Spinal cord (tissue), 9 donors: ENCODE measurements at regions not wholly inside any gene's neighbourhood (a gene's known extent, or its start where the extent isn't known, plus 50 kb on each side); places are given as distances from the start of the nearest gene placed in this dataset.
"Not testable (repeated sequence)": the region's sequence is repeated elsewhere in the genome, so short reads cannot be mapped to it uniquely, and the experiment has no call there.

Experiments used
- DNase-seq, 6 donors: peaks; one replicate each; pipeline versions ENCODE4 v3.0.0 to v3.0.0-alpha.2; 2013 to 2015; ENCODE audit warnings: low spot score in 6 of 6, low read depth in 4 of 6
- H3K27ac ChIP-seq: one replicate; pipeline ENCODE4 v1.5.1; 2013; ENCODE audit warnings: low read depth, low read length, control low read depth
- H3K27me3 ChIP-seq: one replicate; pipeline ENCODE4 v1.6.1; 2013; ENCODE audit warnings: low read length; ENCODE audit not compliant: control insufficient read depth, insufficient read depth
- H3K36me3 ChIP-seq: one replicate; pipeline ENCODE4 v1.6.1; 2013; ENCODE audit warnings: low read length; ENCODE audit not compliant: control insufficient read depth, insufficient read depth
- H3K4me1 ChIP-seq: one replicate; pipeline ENCODE4 v1.6.1; 2013; ENCODE audit warnings: low read length; ENCODE audit not compliant: control insufficient read depth, insufficient read depth
- H3K4me3 ChIP-seq: one replicate; pipeline ENCODE4 v1.5.1; 2013; ENCODE audit warnings: low read depth, low read length, control low read depth
- H3K9me3 ChIP-seq: one replicate; pipeline ENCODE4 v1.6.1; 2013; ENCODE audit warnings: low read length; ENCODE audit not compliant: control insufficient read depth, insufficient read depth
- WGBS: methylation state at CpG from one replicate; pipeline ENCODE4 v1.1.5; 2013; ENCODE audit warnings: missing lambda C conversion rate; ENCODE audit not compliant: insufficient coverage; 5-methylcytosine and 5-hydroxymethylcytosine counted together
- donor health status: healthy.

DNA sequence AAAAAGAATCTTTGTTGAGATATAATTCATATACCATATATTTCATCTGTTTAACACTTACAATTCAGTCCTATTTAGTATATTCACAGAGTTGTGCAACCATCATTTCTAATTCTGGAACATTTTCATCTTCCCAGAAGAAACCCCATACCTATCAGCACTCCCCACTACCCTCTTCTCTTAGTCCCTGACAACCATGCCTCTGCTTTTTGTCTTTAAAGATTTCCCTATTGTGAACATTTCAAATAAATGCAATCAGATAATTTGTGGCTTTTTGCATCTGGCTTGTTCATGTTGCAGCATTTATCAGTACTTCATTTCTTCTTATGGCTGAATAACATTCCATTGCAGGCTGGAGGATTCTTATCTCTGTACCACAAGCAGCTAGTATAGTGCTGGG is 305.9 kb upstream of the MEX3C start:
- Histone ChIP-seq H3K27ac (no peak overlapping the region), H3K36me3 (no peaks in the 10 kb centered on the region), H3K9me3 (peaks cover 1% of the 10 kb centered on the region), H3K27me3 (no peaks in the 10 kb centered on the region), H3K4me1 (no peaks in the 10 kb centered on the region), H3K4me3 (no peak overlapping the region)
- no peak for DNase-seq

DNA sequence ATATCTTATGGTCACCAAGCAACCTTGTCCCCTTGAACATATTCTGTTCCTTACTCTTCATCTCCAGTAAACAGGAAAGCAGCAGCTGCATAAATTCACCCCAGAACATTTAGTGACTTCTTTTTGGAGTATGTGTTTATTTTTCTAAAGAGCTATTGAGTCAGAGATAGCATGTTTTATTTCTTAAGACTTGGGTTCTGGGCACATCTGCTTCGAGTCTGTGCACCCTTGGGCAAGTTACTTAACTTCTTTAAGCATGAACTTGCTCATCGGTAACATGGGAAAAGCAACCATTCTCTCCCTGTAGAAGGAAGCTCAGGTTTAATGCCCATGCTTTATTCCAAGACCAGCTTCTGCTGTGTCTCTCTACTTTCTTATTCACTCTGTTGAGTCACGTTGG is 309.3 kb upstream of the MEX3C start:
- Histone ChIP-seq H3K27ac (no peak overlapping the region), H3K4me1 (no peaks in the 10 kb centered on the region), H3K4me3 (no peak overlapping the region), H3K27me3 (no peaks in the 10 kb centered on the region), H3K36me3 (no peaks in the 10 kb centered on the region), H3K9me3 (peaks cover under 1% of the 10 kb centered on the region)
- no peak for DNase-seq
- WGBS, result 87% methylated on average over 3 of the region's 3 CpGs

DNA sequence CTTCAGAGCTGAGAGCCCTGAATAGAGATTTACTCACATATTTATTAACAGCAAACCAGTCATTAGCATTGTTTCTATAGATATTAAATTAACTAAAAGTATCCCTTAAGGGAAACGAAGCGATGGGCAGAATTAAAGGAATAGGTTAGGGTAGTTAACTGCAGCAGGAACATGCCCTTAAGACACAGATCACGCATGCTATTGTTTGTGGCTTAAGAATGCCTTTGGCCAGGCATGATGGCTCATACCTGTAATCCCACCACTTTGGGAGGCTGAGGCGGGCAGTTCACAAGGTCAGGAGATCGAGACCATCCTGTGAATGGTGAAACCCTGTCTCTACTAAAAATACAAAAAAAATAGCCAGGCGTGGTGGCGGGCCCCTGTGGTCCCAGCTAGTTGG is 310.9 kb upstream of the MEX3C start:
- not testable (repeated sequence) for DNase-seq, H3K27ac ChIP-seq, H3K4me3 ChIP-seq, H3K9me3 ChIP-seq, H3K36me3 ChIP-seq, H3K4me1 ChIP-seq, H3K27me3 ChIP-seq
- 100% methylated on average over 3 of the region's 7 CpGs for WGBS

DNA sequence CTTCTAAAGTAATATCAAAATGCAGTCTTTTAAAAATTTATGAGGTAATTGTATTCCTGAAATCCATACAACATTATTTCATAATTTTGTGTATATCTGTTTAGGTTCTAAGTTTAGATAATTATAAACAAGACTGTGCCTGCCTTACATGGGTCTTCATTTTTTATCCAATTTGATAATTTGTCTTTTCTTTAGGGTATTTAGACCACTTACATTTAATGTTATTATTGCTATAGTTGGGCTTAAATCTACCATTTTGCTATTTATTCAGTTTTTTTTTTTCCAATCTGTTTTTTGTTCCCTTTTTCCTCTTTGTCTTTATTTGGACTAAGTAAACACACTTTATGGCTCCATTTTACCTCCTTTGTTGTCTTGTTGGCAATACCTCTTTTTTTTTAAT is 312.5 kb upstream of the MEX3C start:
- no peak for DNase-seq
- Histone ChIP-seq H3K4me3 (no peak overlapping the region), H3K27me3 (no peaks in the 10 kb centered on the region), H3K27ac (no peak overlapping the region), H3K4me1 (no peaks in the 10 kb centered on the region), H3K9me3 (no peaks in the 10 kb centered on the region), H3K36me3 (no peaks in the 10 kb centered on the region)

DNA sequence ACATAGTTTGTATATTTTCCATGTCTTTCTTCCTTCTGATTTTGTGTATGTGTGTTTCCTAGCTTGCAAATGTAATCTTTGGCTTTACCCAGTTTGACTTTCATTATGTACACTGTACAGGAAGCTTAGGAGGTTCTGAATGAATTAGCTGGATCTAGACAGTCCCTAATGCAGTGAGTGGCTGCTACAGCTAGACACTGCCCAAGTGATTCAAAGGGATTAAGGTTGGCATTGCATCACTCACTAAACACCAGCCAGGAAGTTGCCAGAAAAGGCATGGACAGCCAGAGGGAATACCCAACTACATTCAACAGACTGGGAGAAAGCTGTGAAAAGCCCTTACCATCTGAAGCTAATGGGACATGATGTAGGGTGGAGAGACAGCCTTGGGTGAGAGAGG is 316.0 kb upstream of the MEX3C start:
- H3K27ac ChIP-seq, result no peak overlapping the region
- peak in 1 of 6 donors; percentile 18 for DNase-seq
- no peak overlapping the region for H3K4me3 ChIP-seq
- H3K27me3 ChIP-seq, result no peaks in the 10 kb centered on the region
- peaks cover 2% of the 10 kb centered on the region for H3K9me3 ChIP-seq
- no peaks in the 10 kb centered on the region for H3K36me3 ChIP-seq
- H3K4me1 ChIP-seq, result no peaks in the 10 kb centered on the region

DNA sequence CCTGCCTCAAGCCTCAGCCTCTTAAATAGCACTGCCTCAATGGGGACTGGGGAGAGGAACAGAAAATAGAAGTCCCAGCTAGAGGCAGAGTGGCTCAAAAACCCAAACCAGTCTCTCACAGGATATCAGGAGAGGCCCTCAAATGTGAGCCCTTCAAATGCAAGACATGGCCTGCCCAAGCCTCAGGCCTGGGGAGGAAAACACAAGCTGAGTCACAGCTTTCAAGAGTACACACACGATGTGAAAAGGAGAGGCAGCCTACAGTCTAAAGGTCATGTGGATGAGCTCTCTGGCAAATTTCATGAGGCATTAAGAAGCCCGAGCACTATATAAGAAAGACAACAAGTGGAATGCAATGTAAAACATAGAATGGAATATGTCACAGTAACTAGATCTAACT is 316.6 kb upstream of the MEX3C start:
- Histone ChIP-seq H3K36me3 (no peaks in the 10 kb centered on the region), H3K4me1 (no peaks in the 10 kb centered on the region), H3K27me3 (no peaks in the 10 kb centered on the region), H3K9me3 (peaks cover 2% of the 10 kb centered on the region), H3K4me3 (no peak overlapping the region), H3K27ac (no peak overlapping the region)
- 100% methylated on average over 1 of the region's 2 CpGs for WGBS
- no peak for DNase-seq

DNA sequence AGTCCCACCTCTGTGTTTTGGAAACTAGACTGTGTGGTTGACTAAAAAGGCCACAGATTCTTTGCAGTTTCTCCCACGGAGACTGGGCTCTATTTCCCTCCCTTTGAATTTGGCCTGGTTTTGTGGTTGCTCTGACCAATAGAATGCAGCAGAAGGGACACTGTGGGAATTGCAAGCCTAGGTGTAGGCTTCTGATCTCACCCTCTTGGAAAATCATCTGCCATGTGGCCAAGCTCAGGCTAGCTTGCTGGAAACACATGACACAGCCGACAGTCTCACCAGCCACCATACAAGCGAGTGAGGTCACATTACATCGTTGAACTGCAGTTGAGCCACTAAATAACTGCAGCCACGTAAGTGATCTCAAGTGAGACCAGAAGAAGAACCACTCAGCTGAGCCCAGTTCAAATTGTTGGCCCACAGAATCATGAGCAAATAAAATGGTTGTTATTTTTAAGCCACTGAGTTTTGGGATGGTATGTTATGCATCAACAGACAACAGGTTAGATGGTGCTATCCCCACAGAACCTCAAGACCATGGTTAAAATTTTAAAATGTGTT is 319.1 kb upstream of the MEX3C start:
- Histone ChIP-seq H3K4me1 (no peaks in the 10 kb centered on the region), H3K36me3 (no peaks in the 10 kb centered on the region), H3K9me3 (peaks cover 2% of the 10 kb centered on the region), H3K27me3 (no peaks in the 10 kb centered on the region), H3K4me3 (no peak overlapping the region), H3K27ac (no peak overlapping the region)
- WGBS, result 93% methylated on average over 4 of the region's 5 CpGs
- no peak for DNase-seq

DNA sequence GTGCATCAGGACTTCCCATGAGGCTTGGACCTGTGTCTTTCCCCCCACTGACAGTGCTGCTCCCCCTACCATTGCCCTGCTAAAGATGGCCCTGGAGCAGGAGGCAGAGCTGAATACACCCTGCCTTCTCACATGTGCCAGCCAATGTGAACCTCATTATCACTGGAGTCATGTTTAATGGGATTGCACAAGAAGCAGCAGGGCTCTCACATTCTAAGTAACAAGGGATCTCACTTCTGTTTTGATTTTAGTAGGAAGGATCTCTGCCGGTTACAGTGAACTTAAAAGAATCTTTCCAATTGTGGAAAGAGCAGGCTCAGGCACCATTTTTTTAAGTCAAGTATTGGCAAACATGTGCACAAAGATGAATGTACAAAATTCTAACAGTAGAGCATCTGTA is 322.1 kb upstream of the MEX3C start:
- no peaks in the 10 kb centered on the region for H3K36me3 ChIP-seq
- peak in 2 of 6 donors; percentile 6 to 39 for DNase-seq
- H3K4me1 ChIP-seq, result no peaks in the 10 kb centered on the region
- H3K27me3 ChIP-seq, result no peaks in the 10 kb centered on the region
- H3K27ac ChIP-seq, result no peak overlapping the region
- H3K9me3 ChIP-seq, result peaks cover 2% of the 10 kb centered on the region
- no CpG with 5 or more reads among the region's 1 CpG for WGBS
- no peak overlapping the region for H3K4me3 ChIP-seq

DNA sequence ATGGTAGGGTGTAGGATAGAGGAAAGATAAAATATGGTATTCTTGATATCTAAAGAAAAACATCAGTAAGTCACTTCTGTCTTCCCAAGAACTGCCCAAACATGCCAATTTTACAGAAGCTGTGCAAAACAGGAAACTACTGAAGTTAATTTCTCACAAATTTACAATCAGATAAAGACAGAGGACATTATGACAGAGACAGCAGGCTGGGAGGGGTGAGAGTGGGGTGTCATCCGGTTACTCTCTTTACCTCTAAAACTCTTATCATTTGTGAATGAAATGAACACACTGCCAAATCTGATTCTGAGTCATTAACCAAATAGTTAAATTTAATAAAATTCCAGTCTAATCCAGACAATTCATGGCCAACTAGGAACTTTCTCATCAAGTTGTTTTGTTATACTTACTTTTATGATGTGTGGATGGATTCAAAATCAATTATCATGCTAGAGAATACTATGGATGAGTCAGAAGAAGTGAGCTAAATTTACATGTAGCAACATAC is 323.2 kb upstream of the MEX3C start:
- no peaks in the 10 kb centered on the region for H3K27me3 ChIP-seq
- no CpG with 5 or more reads among the region's 1 CpG for WGBS

DNA sequence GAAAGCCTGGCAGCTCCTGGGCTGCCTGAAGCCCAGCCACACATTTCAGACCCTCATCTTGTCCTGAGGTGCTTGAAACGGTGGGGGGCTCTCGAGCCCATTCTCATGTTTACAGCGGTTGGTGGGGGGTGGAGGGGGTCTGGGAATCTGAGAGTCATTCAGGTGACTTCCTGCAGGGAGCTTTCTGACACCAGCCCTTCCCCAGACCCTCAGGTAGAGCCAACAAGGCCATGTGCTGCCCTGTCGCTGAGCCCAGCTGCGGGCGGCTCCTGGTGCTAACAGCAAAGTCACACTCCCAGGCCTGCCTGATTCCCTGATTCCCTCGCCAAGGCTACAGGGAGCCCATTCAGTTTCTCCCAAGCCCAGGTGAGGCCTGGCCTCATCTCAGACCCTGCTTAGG is 324.9 kb upstream of the MEX3C start:
- H3K4me3 ChIP-seq, result no peak overlapping the region
- no peak for DNase-seq
- H3K27me3 ChIP-seq, result no peaks in the 10 kb centered on the region
- H3K9me3 ChIP-seq, result no peaks in the 10 kb centered on the region
- H3K36me3 ChIP-seq, result no peaks in the 10 kb centered on the region
- no peak overlapping the region for H3K27ac ChIP-seq
- no peaks in the 10 kb centered on the region for H3K4me1 ChIP-seq
- WGBS, result 91% methylated on average over 3 of the region's 7 CpGs

More for the DNA sequence above, 323.2 kb upstream of the MEX3C start:
- Histone ChIP-seq H3K36me3 (no peaks in the 10 kb centered on the region), H3K9me3 (peaks cover 2% of the 10 kb centered on the region), H3K4me3 (no peak overlapping the region), H3K27ac (no peak overlapping the region), H3K4me1 (no peaks in the 10 kb centered on the region)
- no peak for DNase-seq
